ENCODE measurements at regions not wholly inside any gene's neighbourhood (a gene's known extent, or its start where the extent isn't known, plus 50 kb on each side); places are given as distances from the start of the nearest gene placed in this dataset.
A peak's percentile ranks its signal among the peaks of the same experiment; 100 is the strongest.

GRCh38 chr3:194838236-194838635 lies 152.6 kb downstream of the FAM43A start (continued):
- TF ChIP-seq REST (IDR thresholded peaks at IDR 0.05; ENCODE audit: unreplicated experiment): no peak
- TF ChIP-seq EZH2phosphoT487 (IDR thresholded peaks at IDR 0.05; ENCODE audit: unreplicated experiment): no peak
- no peak for TF ChIP-seq EZH2 (IDR thresholded peaks at IDR 0.05; ENCODE audit: low read depth, unreplicated experiment)
- TF ChIP-seq ZNF331 (CRISPR knock-in tag; IDR thresholded peaks at IDR 0.05; ENCODE audit: low read depth): no peak
- TF ChIP-seq STAT1 (IDR thresholded peaks at IDR 0.05; ENCODE audit: unreplicated experiment): no peak
- no peak for TF ChIP-seq POLR2AphosphoS5 (IDR thresholded peaks at IDR 0.05; ENCODE audit: low read depth)
- TF ChIP-seq ETS1 (IDR thresholded peaks at IDR 0.05): no peak

- Histone ChIP-seq H3F3A (replicated peaks; ENCODE audit: low read depth) (no peaks in the 10 kb centered on the region), H3K79me2 (replicated peaks; ENCODE audit: insufficient read depth) (no peaks in the 10 kb centered on the region), H3K4me2 (no peak overlapping the region), H3K36me3 (ENCODE audit: insufficient read depth) (no peaks in the 10 kb centered on the region), H3K27me3 (ENCODE audit: insufficient read depth) (no peaks in the 10 kb centered on the region), H4K20me1 (replicated peaks; ENCODE audit: insufficient read depth) (no peaks in the 10 kb centered on the region), H3K4me3 (no peak overlapping the region), H3K27ac (ENCODE audit: low read depth) (no peak overlapping the region), H2AFZ (peak overlapping the region; percentile 47; the same call in 1 of the 2 replicates), H3K4me1 (ENCODE audit: insufficient read depth) (no peaks in the 10 kb centered on the region), H3K9me2 (ENCODE audit: insufficient read depth) (no peaks in the 10 kb centered on the region)
- ATAC-seq (no peak), DNase-seq (ENCODE audit: low spot score) (no peak)
- H3K27me3 Mint-ChIP-seq (ENCODE audit: insufficient read depth, low read depth, poor library complexity): peaks cover 2% of the 10 kb centered on the region
- H3K4me1 Mint-ChIP-seq: no peaks in the 10 kb centered on the region
- H3K4me3 Mint-ChIP-seq: no peak overlapping the region
- H3K36me3 Mint-ChIP-seq (ENCODE audit: low read depth): no peaks in the 10 kb centered on the region
- H3K27ac Mint-ChIP-seq: no peak overlapping the region
- peaks cover 4% of the 10 kb centered on the region; the same call in 1 of the 3 replicates for H3K9me3 Mint-ChIP-seq
- no peak for TF ChIP-seq ZNF331 (CRISPR knock-in tag; IDR thresholded peaks at IDR 0.05; ENCODE audit: low read depth)
- no peak for TF ChIP-seq POLR2AphosphoS5 (IDR thresholded peaks at IDR 0.05; ENCODE audit: low read depth)
- TF ChIP-seq NANOG (IDR thresholded peaks at IDR 0.05; ENCODE audit: borderline replicate concordance): no peak
- no peak for TF ChIP-seq CTCF (conservative IDR thresholded peaks at IDR 0.05; ENCODE audit: low read depth in 2 of 2)
- TF ChIP-seq EZH2 (IDR thresholded peaks at IDR 0.05; ENCODE audit: low read depth, unreplicated experiment): no peak
- no peak for TF ChIP-seq CREB1 (CRISPR knock-in tag; IDR thresholded peaks at IDR 0.05; ENCODE audit: low read depth)
- TF ChIP-seq STAT1 (IDR thresholded peaks at IDR 0.05; ENCODE audit: unreplicated experiment): no peak
- no peak for TF ChIP-seq EZH2phosphoT487 (IDR thresholded peaks at IDR 0.05; ENCODE audit: unreplicated experiment)
- no peak for TF ChIP-seq JUNB (IDR thresholded peaks at IDR 0.05; ENCODE audit: unreplicated experiment)
- TF ChIP-seq ZNF114 (CRISPR knock-in tag; IDR thresholded peaks at IDR 0.05): no peak
- TF ChIP-seq ETS1 (IDR thresholded peaks at IDR 0.05): no peak
- no peak for TF ChIP-seq REST (IDR thresholded peaks at IDR 0.05; ENCODE audit: unreplicated experiment)
These were observed 155.2 kb downstream of the FAM43A start for GRCh38 chr3:194840661-194841514.

All from GM23338 (cell line).